NCI-H2107 (cell line): ENCODE measurements at regions not wholly inside any gene's neighbourhood (a gene's known extent, or its start where the extent isn't known, plus 50 kb on each side); places are given as distances from the start of the nearest gene placed in this dataset.
"Not testable (repeated sequence)": the region's sequence is repeated elsewhere in the genome, so short reads cannot be mapped to it uniquely, and the experiment has no call there.

Experiments
- DNase-seq: peaks from one replicate; lab custom pipeline; 2025; lab: John Stamatoyannopoulos, UW

- no peak for DNase-seq
Observed at GRCh38 chr2:183459466-183459865, 335.2 kb downstream of the NUP35 start.

GRCh38 chr2:183463821-183464220 lies 339.6 kb downstream of the NUP35 start:
- DNase-seq, result no peak

GRCh38 chr2:183465048-183465447 lies 340.8 kb downstream of the NUP35 start:
- DNase-seq, result no peak

- no peak for DNase-seq
Observed at GRCh38 chr2:183474912-183475695, 350.9 kb downstream of the NUP35 start.

- DNase-seq, result no peak
Observed at GRCh38 chr2:183476490-183476889, 352.2 kb downstream of the NUP35 start.

- DNase-seq, result no peak
Observed at GRCh38 chr2:183477296-183477695, 353.1 kb downstream of the NUP35 start.

GRCh38 chr2:183478941-183479595 lies 354.8 kb downstream of the NUP35 start:
- not testable (repeated sequence) for DNase-seq

GRCh38 chr2:183487326-183487725 lies 363.1 kb downstream of the NUP35 start:
- no peak for DNase-seq

GRCh38 chr2:183488421-183488820 lies 364.2 kb downstream of the NUP35 start:
- DNase-seq, result no peak

GRCh38 chr2:183490489-183490888 lies 366.2 kb downstream of the NUP35 start:
- DNase-seq, result no peak

GRCh38 chr2:183490914-183491313 lies 366.7 kb downstream of the NUP35 start:
- DNase-seq, result no peak

- no peak for DNase-seq
Observed at GRCh38 chr2:183493040-183493439, 368.8 kb downstream of the NUP35 start.

GRCh38 chr2:183495079-183495478 lies 370.8 kb downstream of the NUP35 start:
- no peak for DNase-seq

GRCh38 chr2:183495589-183496267 lies 371.5 kb downstream of the NUP35 start:
- DNase-seq, result no peak

GRCh38 chr2:183497861-183498260 lies 373.6 kb downstream of the NUP35 start:
- DNase-seq, result no peak

- no peak for DNase-seq
Observed at GRCh38 chr2:183505911-183506310, 381.7 kb downstream of the NUP35 start.

GRCh38 chr2:183511154-183511553 lies 386.9 kb downstream of the NUP35 start:
- DNase-seq, result no peak

- peak; percentile 14 for DNase-seq
Observed at GRCh38 chr2:183519371-183520056, 395.3 kb downstream of the NUP35 start.

GRCh38 chr2:183521911-183522310 lies 397.7 kb downstream of the NUP35 start:
- no peak for DNase-seq

GRCh38 chr2:183522489-183523266 lies 398.4 kb downstream of the NUP35 start:
- DNase-seq, result no peak

- no peak for DNase-seq
Observed at GRCh38 chr2:183530333-183530901, 406.2 kb downstream of the NUP35 start.
